Activated CD4-positive, CD25-positive, alpha-beta regulatory T cell treated with anti-CD3 and anti-CD28 coated beads, Interleukin-2, amount 50 U/mL, for 24 hours (primary cell): ENCODE measurements at regions not wholly inside any gene's neighbourhood (a gene's known extent, or its start where the extent isn't known, plus 50 kb on each side); places are given as distances from the start of the nearest gene placed in this dataset.

Source experiments
- ATAC-seq, 2 donors: fragments of 150-1000 bp; cut with Tn5 transposase; one replicate each; pipeline ENCODE4 v1.10.0; 2021; ENCODE audit warnings: mild to moderate bottlenecking in 1 of 2, moderate library complexity in 1 of 2

- ATAC-seq, result no peak
These were observed 1581.4 kb downstream of the KCNT2 start for GRCh38 chr1:195026792-195027191.

- ATAC-seq, result no peak
These were observed 1588.9 kb downstream of the KCNT2 start for GRCh38 chr1:195019385-195019784.

- no peak for ATAC-seq
These were observed 1595.2 kb downstream of the KCNT2 start for GRCh38 chr1:195012995-195013394.

GRCh38 chr1:195005338-195005737, 1602.9 kb downstream of the KCNT2 start:
- no peak for ATAC-seq

- no peak for ATAC-seq
These were observed 1617.8 kb downstream of the KCNT2 start for GRCh38 chr1:194990483-194990882.

- ATAC-seq, result no peak
These were observed 1632.3 kb downstream of the KCNT2 start for GRCh38 chr1:194975913-194976312.

- ATAC-seq, result no peak
These were observed 1639.3 kb downstream of the KCNT2 start for GRCh38 chr1:194968916-194969315.

GRCh38 chr1:194959795-194960194, 1648.4 kb downstream of the KCNT2 start:
- ATAC-seq, result no peak

- no peak for ATAC-seq
These were observed 1656.1 kb downstream of the KCNT2 start for GRCh38 chr1:194952171-194952570.

GRCh38 chr1:194950584-194950983, 1657.7 kb downstream of the KCNT2 start:
- no peak for ATAC-seq

- ATAC-seq, result no peak
These were observed 1667.8 kb downstream of the KCNT2 start for GRCh38 chr1:194940336-194941030.

- ATAC-seq, result no peak
These were observed 1672.4 kb downstream of the KCNT2 start for GRCh38 chr1:194935864-194936263.

GRCh38 chr1:194931166-194931565, 1677.1 kb downstream of the KCNT2 start:
- no peak for ATAC-seq

- no peak for ATAC-seq
These were observed 1678.1 kb downstream of the KCNT2 start for GRCh38 chr1:194930132-194930531.

- ATAC-seq, result no peak
These were observed 1678.9 kb downstream of the KCNT2 start for GRCh38 chr1:194929357-194929756.

GRCh38 chr1:194919146-194919545, 1689.1 kb downstream of the KCNT2 start:
- ATAC-seq, result no peak

GRCh38 chr1:194917769-194918168, 1690.5 kb downstream of the KCNT2 start:
- ATAC-seq, result no peak

- no peak for ATAC-seq
These were observed 1699.6 kb downstream of the KCNT2 start for GRCh38 chr1:194908643-194909042.

GRCh38 chr1:194903524-194903923, 1704.7 kb downstream of the KCNT2 start:
- ATAC-seq, result no peak

- peak in 1 of 2 donors; percentile 27 for ATAC-seq
These were observed 1702.9 kb upstream of the B3GALT2 start for GRCh38 chr1:194889310-194889709.

- no peak for ATAC-seq
These were observed 1684.4 kb upstream of the B3GALT2 start for GRCh38 chr1:194870860-194871259.

- no peak for ATAC-seq
These were observed 1679.7 kb upstream of the B3GALT2 start for GRCh38 chr1:194866153-194866552.

- ATAC-seq, result no peak
These were observed 1679.0 kb upstream of the B3GALT2 start for GRCh38 chr1:194865383-194865782.

GRCh38 chr1:194862129-194862528, 1675.7 kb upstream of the B3GALT2 start:
- ATAC-seq, result no peak
